SK-N-MC (cell line): ENCODE measurements at regions not wholly inside any gene's neighbourhood (a gene's known extent, or its start where the extent isn't known, plus 50 kb on each side); places are given as distances from the start of the nearest gene placed in this dataset.

ENCODE experiments used
- DNase-seq: peaks from one replicate; pipeline ENCODE4 v3.0.0-alpha.2; 2011; ENCODE audit warnings: low read depth, low spot score
- H3K27ac ChIP-seq: fragments of 200-600 bp; sonication (generic); 2 replicates; pipeline ENCODE4 v1.5.1; 2016; ENCODE audit warnings: mixed run types
- H3K36me3 ChIP-seq: fragments of 200-600 bp; sonication (generic); 2 replicates; pipeline ENCODE4 v1.6.1; 2017; ENCODE audit warnings: antibody characterized with exemption, low read length, mixed read lengths; ENCODE audit not compliant: insufficient read depth
- H3K4me3 ChIP-seq: fragments of 200-600 bp; sonication (generic); 2 replicates; pipeline ENCODE4 v1.5.1; 2016
- H3K9ac ChIP-seq: fragments of 200-600 bp; sonication (generic); 2 replicates; pipeline ENCODE4 v1.8.0; 2017; ENCODE audit warnings: mixed run types, mixed read lengths; ENCODE audit not compliant: insufficient read length
- H3K9me3 ChIP-seq: fragments of 200-600 bp; sonication (generic); 2 replicates; pipeline ENCODE4 v1.6.1; 2017; ENCODE audit warnings: low read depth, mild to moderate bottlenecking, antibody characterized with exemption, low read length, moderate library complexity, mixed read lengths
- EZH2 ChIP-seq: fragments of 200-600 bp; sonication (generic); IDR thresholded peaks from one replicate; pipeline ENCODE4 v1.6.1; 2017; ENCODE audit warnings: antibody characterized with exemption
- FOXP2 ChIP-seq: optimal IDR thresholded peaks from 2 replicates; pipeline ENCODE3; 2011; ENCODE audit warnings: mild to moderate bottlenecking, moderate library complexity; ENCODE audit not compliant: insufficient read depth; ENCODE audit errors: extremely low read length, control extremely low read depth
- POLR2AphosphoS5 ChIP-seq: IDR thresholded peaks from 2 replicates; pipeline ENCODE4 v1.6.1; 2012; ENCODE audit warnings: mild to moderate bottlenecking, low read depth, low read length, borderline replicate concordance

DNA sequence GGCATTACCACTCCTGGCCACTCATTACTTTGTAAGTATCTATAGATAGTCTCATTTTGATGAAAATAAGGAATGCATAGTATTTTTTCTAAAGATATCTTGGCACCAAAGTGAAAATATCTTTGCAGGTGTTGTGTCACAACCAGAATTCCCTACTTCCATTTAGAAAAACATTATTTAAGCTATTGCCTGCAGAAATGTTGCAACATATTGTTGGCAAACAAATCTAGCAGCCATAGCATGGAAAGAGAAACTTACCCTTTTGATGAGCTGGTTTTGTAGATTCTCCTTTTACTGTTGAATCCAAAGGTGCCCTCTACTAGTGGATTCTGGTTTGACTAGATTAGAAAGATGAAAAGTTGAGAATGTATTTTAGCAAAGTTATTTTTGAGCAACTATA is 138.8 kb downstream of the AREG start:
- no peak for TF ChIP-seq POLR2AphosphoS5
- TF ChIP-seq FOXP2, result no peak
- no peak for TF ChIP-seq EZH2
- no peak overlapping the region for H3K27ac ChIP-seq
- DNase-seq, result no peak

GRCh38 chr4:74588350-74588749 is 143.4 kb downstream of the AREG start:
- TF ChIP-seq FOXP2 (no peak), POLR2AphosphoS5 (no peak), EZH2 (no peak)
- H3K27ac ChIP-seq, result no peak overlapping the region

More for the DNA sequence above, 138.8 kb downstream of the AREG start:
- Histone ChIP-seq H3K4me3 (no peak overlapping the region), H3K9ac (no peak overlapping the region), H3K36me3 (no peaks in the 10 kb centered on the region), H3K9me3 (no peaks in the 10 kb centered on the region)

GRCh38 chr4:74590476-74590875 is 145.5 kb downstream of the AREG start:
- H3K9me3 ChIP-seq, result no peaks in the 10 kb centered on the region
- no peak overlapping the region for H3K27ac ChIP-seq
- TF ChIP-seq EZH2 (no peak), FOXP2 (no peak), POLR2AphosphoS5 (no peak)

More at GRCh38 chr4:74588350-74588749, 143.4 kb downstream of the AREG start:
- no peaks in the 10 kb centered on the region for H3K36me3 ChIP-seq
- H3K9ac ChIP-seq, result no peak overlapping the region
- H3K9me3 ChIP-seq, result no peaks in the 10 kb centered on the region
- no peak overlapping the region for H3K4me3 ChIP-seq
- DNase-seq, result no peak

DNA sequence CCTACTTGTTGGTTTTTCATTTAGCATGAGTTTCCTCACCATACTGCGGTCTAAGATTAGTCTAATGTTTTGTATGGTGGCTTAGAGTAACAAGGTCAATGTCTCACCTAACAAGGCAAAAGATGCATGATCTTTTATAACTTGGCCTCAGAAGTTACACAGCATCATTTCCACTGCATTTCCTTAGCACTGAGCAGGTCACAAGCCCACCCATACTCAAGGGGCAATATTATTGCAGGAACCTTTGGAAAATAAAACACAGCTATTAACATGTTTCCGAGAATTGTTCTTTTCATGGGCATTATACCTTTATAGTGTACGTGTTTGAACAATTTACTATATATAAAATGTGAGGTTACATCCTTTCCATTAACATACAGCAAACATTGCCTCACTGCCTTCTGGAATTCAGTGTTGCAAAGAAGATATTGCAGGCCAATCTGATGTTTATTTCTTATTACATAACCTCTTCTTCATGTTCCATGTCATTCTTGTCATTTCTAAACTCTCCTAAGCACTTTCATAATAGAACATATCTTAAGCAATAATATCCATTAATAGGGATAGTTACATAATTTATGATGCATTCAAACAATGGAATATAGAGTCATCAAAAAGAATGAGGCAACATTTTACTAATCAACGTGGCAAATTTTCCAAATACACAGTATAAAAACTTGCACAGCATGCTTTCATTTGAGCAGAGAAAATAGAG is 153.8 kb downstream of the AREG start:
- no peak for DNase-seq
- Histone ChIP-seq H3K36me3 (no peaks in the 10 kb centered on the region), H3K27ac (no peak overlapping the region), H3K4me3 (no peak overlapping the region), H3K9ac (no peak overlapping the region), H3K9me3 (no peaks in the 10 kb centered on the region)
- no peak for TF ChIP-seq FOXP2

More at GRCh38 chr4:74590476-74590875, 145.5 kb downstream of the AREG start:
- Histone ChIP-seq H3K36me3 (no peaks in the 10 kb centered on the region), H3K4me3 (no peak overlapping the region), H3K9ac (no peak overlapping the region)
- no peak for DNase-seq

GRCh38 chr4:74603186-74603585 is 158.2 kb downstream of the AREG start:
- no peak overlapping the region for H3K4me3 ChIP-seq
- no peaks in the 10 kb centered on the region for H3K36me3 ChIP-seq
- H3K9me3 ChIP-seq, result no peaks in the 10 kb centered on the region
- no peak for TF ChIP-seq FOXP2
- TF ChIP-seq EZH2, result no peak
- TF ChIP-seq POLR2AphosphoS5, result no peak
- DNase-seq, result no peak
- no peak overlapping the region for H3K9ac ChIP-seq
- H3K27ac ChIP-seq, result no peak overlapping the region

- no peaks in the 10 kb centered on the region for H3K9me3 ChIP-seq
- H3K27ac ChIP-seq, result no peak overlapping the region
- H3K36me3 ChIP-seq, result no peaks in the 10 kb centered on the region
- no peak overlapping the region for H3K9ac ChIP-seq
- DNase-seq, result no peak
- TF ChIP-seq EZH2, result no peak
- TF ChIP-seq POLR2AphosphoS5, result no peak
- no peak for TF ChIP-seq FOXP2
- no peak overlapping the region for H3K4me3 ChIP-seq
These were observed 163.4 kb downstream of the AREG start for GRCh38 chr4:74608151-74608949.

DNA sequence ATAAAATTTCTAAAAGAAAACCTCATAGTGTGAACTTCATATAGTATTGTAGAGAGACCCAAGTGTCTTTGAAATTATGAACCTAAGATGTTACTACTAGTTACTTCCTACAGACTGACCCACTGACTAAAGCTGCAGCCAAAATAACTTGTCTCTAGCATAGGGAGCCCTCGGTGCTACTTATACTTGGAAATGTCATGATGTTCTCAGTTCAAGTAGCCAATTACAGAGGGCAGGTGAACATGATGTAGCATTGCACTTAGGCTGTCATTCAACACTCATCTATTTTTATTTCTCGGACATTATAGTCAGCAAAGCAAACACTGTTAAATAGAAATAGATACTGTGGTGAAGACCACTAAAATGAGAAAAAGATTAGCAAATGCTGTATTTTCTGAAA is 165.6 kb downstream of the AREG start:
- no peaks in the 10 kb centered on the region for H3K36me3 ChIP-seq
- no peak for TF ChIP-seq EZH2
- TF ChIP-seq POLR2AphosphoS5, result no peak
- TF ChIP-seq FOXP2, result no peak
- no peaks in the 10 kb centered on the region for H3K9me3 ChIP-seq
- DNase-seq, result no peak
- H3K9ac ChIP-seq, result no peak overlapping the region
- H3K4me3 ChIP-seq, result no peak overlapping the region
- no peak overlapping the region for H3K27ac ChIP-seq

GRCh38 chr4:74612837-74613236 is 167.9 kb downstream of the AREG start:
- Histone ChIP-seq H3K36me3 (no peaks in the 10 kb centered on the region), H3K9ac (no peak overlapping the region), H3K9me3 (0 out of 2 replicates have a peak, but pooled peaks cover 4% of the 10 kb centered on the region), H3K4me3 (no peak overlapping the region), H3K27ac (no peak overlapping the region)
- DNase-seq, result no peak
- TF ChIP-seq POLR2AphosphoS5, result no peak
- TF ChIP-seq FOXP2, result no peak
- TF ChIP-seq EZH2, result no peak
